ENCODE measurements at regions not wholly inside any gene's neighbourhood (a gene's known extent, or its start where the extent isn't known, plus 50 kb on each side); places are given as distances from the start of the nearest gene placed in this dataset.

DNA sequence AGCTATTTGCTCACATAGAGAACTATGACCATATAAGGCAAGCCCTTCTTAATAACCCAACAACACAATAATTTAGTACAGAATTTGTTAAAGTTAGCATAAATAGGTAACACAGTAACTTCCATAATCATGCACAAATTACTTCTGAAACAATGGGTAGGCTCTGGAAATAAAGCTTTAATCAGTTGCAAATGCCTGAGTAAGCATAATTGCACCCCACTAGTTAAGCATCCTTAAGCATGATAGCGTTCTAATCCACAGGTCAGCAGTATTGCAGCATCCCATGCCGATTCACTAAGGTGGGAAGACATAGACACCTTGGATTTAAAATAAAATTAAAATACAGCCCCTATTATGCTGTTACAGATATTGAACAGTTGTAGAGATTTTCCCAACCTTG lies 161.7 kb downstream of the DHX15 start:
- DNase-seq (ENCODE audit: extremely low read depth, low read depth) = no peak
- TF ChIP-seq, protein P1, sequence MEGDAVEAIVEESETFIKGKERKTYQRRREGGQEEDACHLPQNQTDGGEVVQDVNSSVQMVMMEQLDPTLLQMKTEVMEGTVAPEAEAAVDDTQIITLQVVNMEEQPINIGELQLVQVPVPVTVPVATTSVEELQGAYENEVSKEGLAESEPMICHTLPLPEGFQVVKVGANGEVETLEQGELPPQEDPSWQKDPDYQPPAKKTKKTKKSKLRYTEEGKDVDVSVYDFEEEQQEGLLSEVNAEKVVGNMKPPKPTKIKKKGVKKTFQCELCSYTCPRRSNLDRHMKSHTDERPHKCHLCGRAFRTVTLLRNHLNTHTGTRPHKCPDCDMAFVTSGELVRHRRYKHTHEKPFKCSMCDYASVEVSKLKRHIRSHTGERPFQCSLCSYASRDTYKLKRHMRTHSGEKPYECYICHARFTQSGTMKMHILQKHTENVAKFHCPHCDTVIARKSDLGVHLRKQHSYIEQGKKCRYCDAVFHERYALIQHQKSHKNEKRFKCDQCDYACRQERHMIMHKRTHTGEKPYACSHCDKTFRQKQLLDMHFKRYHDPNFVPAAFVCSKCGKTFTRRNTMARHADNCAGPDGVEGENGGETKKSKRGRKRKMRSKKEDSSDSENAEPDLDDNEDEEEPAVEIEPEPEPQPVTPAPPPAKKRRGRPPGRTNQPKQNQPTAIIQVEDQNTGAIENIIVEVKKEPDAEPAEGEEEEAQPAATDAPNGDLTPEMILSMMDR (IDR thresholded peaks at IDR 0.05; ENCODE audit: low read depth, low read length) = no peak

DNA sequence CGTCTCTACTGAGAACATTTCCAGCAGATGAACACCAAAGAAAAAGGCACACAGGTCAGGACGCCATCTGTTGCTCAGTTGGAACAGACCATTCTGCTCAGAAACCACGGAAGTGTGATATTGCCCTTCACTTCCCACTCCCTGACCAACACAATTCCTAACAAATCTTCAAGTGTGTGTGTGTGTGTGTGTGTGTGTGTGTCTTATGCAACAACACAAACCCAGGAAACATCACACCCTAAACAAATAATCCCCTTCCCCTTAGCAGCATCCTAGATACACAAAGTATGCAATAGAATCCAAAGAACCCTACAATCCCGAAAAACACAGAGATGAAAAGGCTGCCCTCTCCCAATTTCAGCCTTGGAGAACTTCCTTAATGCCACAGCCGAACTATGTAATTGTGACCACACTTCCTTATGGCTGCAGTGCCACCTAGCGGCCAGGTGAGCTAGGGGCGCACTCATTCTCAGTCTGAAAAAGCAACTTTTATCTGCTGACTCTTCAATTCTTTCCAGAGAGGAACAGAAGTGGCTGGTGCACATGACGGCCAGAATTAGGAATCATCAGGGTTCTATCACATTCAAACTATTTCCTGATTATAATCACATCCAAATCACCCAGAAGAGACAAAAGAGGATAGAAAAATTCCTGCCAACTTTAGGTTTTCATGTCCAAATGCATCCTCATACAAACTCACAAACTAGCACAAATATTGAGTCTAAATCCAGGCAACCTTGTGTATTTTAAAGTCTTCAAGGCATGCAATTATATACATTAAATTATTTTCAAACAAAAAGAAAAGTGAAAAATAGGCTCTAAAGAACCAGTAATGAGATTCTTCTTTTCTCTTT lies 164.9 kb downstream of the DHX15 start:
- TF ChIP-seq, protein P1 (IDR thresholded peaks at IDR 0.05; ENCODE audit: low read depth, low read length) = peak; percentile 94
- DNase-seq (ENCODE audit: extremely low read depth, low read depth) = peak; percentile 36

DNA sequence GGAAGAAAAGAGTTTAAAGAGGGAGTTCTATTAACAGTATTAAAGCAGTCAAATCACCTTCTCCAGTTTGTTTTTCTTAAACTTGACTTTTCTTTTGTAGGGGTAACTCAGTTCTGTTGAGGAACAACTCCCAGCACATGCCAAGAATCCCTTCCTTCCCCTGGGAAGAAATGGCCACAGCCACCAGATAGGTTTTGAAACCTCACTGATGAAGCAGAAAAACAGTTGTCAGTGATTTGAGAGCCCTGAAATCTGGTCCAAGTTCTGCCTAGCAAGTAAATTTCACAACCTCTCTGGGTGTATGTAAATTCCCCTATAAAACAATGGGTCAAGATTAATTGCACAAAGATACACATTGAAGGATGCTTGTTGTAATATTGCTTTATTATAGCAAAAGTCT lies 167.1 kb downstream of the DHX15 start:
- DNase-seq (ENCODE audit: extremely low read depth, low read depth) = no peak
- TF ChIP-seq, protein P1 (IDR thresholded peaks at IDR 0.05; ENCODE audit: low read depth, low read length) = no peak

DNA sequence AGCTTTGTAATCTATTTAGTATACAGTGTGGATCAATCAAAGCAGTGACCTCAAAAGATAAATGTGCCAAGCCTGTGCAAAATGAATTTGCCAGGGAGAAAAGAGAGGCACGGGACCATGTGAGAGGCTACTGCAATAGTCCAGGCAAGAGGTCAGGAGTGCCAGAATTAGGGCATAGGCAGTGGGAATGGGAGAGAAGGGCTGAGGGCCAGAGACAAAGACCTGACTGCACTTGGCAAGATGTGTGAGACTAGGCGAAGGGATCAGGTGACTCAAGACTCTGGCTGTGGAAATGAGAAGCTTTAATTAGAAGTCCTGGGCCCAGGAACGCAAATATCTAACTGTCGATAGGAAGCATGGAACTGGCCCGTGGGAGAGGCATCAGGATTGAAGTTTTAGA lies 168.1 kb downstream of the DHX15 start:
- no peak for DNase-seq (ENCODE audit: extremely low read depth, low read depth)
- TF ChIP-seq, protein P1 (IDR thresholded peaks at IDR 0.05; ENCODE audit: low read depth, low read length) = no peak

DNA sequence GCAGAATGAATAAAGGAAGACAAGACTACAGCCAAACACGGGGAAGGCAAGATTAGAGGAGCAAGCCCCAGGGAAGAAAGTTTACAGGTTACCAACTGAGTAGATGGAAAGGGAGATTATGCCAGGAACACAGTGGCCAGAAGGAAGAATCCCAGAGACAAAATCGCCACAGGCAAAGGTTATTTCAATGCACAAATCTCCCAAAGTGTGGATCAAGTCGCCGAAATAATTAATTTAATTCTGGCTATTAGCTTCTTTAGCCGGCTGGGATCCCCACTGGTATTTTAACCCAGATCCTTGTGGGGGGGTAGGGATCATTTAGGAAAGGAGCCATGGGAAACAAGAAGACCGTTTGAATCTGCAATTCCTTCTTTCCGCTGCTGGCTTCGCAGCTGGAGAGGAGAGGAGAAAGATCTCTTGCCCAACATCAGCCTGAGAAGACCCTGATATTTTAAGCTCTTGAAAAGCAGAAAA lies 171.0 kb downstream of the DHX15 start:
- TF ChIP-seq, protein P1 (IDR thresholded peaks at IDR 0.05; ENCODE audit: low read depth, low read length) = no peak
- DNase-seq (ENCODE audit: extremely low read depth, low read depth) = no peak

DNA sequence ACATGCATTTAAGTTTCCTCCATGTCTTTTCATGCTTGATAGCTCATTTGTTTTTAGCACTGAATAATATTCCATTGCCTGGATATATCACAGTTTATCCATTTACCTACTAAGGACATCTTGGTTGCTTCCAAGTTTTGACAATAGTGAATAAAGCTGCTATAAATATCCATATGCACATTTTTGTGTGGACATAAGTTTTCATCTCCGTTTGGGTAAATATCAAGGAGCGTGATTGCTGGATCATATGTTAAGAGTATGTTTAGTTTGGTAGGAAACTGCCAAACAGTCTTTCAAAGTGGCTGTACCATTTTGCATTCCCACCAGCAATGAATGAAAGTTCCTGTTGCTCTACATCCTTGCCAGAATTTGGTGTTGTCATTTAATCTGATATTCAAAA lies 172.5 kb downstream of the DHX15 start:
- TF ChIP-seq, protein P1 (IDR thresholded peaks at IDR 0.05; ENCODE audit: low read depth, low read length) = no peak
- no peak for DNase-seq (ENCODE audit: extremely low read depth, low read depth)

DNA sequence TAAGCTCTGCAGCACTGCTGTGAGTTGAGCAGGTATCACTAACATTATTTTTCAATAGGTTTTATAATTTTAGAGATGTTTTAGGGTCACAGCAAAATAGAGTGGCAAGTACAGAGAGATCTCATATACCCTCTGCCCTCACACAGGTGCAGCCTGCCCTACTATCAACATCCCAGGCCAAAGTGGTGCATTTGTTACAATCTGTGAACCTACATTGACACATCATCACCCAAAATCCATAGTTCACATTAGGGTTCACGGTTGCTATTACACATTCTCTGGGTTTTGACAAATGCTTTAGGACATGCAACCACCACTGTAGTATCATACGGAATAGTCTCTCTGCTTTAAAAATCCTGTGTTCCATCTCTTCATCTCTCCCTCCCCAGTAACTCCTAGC lies 173.1 kb downstream of the DHX15 start:
- TF ChIP-seq, protein P1 (IDR thresholded peaks at IDR 0.05; ENCODE audit: low read depth, low read length) = no peak
- no peak for DNase-seq (ENCODE audit: extremely low read depth, low read depth)
